NCI-H526 treated with DMSO at 0.1 percent for 48 hours (cell line): ENCODE measurements at regions not wholly inside any gene's neighbourhood (a gene's known extent, or its start where the extent isn't known, plus 50 kb on each side); places are given as distances from the start of the nearest gene placed in this dataset.

Source experiments
- DNase-seq: peaks from one replicate; lab custom pipeline; 2025; lab: John Stamatoyannopoulos, UW

DNA sequence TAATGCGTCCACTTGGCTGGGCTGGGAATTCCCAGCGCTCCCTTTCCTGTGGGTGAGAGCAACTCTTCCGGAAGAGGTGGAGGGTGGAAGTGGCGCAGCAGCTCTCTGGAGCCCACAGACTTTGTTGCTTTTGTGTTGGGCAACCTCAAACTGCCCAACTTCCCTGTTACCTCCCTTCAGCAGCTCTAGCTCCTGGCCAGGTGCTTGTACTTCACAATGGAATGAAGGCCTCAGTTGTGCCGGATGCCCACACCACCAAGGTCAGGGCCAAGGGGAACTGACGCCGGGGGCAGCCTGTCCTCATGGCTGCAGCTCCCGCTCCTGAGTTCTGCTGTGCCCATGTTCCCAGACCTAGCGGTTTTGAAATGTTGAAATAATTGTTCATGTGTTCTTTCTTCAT lies 322.9 kb downstream of the GALR1 start:
- no peak for DNase-seq

DNA sequence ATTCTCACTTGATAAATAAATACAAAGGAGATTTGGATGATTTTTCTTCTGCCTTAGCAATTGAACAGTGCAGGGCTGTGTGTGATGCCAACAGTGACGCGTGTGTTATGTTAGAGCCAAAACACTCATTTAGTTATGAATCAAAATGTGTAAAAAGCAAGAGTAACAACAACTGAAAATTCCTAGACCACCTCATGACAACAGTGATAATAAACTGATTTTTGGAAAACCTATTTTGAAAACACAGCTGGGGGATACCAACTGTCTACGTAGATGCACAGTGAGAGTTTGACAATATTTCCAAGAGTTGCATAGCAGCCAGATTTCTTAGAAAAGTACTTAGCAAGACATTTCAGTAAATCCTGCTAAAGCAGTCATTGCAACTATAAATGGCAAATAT lies 323.9 kb downstream of the GALR1 start:
- DNase-seq, result no peak

DNA sequence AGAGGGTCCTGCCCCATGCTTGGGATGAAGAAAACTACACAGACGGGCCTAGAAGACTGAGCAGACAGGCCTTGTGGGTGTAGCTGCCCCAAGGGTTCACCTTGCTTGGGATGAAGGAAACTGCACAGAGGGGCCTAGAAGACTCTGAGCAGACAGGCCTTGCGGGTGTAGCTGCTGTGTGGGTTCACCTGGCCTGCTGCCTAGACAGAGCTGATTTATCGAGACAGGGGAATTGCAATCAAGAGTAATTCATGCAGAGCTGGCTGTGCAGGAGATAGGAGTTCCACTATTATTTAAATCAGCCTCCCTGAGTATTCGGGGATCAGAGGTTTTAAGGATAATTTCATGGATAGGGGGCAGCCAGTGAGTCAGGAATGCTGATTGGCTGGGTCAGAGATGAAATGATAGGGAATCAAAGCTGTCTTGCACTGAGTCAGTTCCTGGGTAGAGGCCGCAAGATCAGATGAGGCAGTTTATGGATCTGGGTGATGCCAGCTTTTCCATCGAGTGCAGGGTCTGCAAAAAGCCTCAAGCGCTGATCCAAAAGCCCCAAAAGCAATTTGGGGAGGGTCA lies 341.4 kb downstream of the GALR1 start:
- DNase-seq, result no peak

DNA sequence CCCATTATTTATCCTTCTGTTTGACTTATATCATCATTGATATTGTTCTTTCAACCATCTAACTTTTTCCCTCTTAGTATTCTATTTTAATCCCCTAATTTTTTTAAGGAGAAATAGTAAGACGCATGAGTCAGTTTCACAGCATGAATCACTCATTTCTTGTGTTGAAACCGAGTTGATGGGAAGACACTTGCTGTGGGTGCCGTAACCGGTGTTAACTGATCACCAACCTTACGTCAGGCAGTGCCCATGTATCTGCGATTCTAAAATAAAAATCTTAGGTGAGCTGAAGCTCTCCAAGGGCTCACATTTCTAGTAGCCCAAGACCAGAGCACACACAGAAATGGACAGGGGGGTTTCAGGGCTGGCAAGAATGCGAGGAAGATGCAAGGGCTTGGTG lies 348.1 kb downstream of the GALR1 start:
- no peak for DNase-seq

DNA sequence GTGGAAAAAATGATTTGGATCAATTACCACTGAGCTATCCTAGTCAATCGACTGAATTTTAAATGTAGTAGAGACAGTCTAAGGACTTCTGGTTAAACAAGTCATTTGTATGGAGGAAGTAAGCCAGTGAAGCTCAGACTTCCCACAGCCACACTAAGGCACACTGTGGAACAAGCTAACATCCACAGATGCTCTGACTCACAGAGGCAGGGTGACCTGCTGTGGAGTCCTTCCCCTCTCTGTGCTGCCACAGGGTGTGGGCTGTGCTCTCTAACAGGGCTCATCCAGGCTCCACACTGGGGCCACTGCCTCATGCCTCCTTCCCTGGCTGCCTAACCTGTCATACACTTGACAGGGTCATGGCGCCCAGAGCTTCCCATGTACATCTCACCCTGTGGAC lies 351.0 kb downstream of the GALR1 start:
- DNase-seq, result no peak

DNA sequence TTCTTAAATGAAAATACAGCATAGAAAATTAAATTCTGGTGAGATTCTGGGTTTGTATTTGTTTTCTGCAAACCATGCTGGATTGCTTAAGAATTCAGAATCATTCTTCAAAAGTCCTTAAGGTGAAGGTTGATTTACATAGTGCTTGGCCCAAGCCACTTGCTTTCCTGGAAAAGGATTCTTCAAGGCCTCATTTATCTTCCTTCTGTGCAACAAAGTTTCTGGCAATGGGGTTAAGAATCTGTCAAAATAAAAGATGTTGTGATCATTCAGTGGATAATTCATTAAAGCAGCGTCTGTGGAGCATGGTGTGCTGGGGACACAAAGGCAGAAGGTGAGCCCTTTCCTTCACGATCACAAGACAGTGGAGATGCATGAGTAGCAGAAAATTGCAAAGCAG lies 351.9 kb downstream of the GALR1 start:
- no peak for DNase-seq

DNA sequence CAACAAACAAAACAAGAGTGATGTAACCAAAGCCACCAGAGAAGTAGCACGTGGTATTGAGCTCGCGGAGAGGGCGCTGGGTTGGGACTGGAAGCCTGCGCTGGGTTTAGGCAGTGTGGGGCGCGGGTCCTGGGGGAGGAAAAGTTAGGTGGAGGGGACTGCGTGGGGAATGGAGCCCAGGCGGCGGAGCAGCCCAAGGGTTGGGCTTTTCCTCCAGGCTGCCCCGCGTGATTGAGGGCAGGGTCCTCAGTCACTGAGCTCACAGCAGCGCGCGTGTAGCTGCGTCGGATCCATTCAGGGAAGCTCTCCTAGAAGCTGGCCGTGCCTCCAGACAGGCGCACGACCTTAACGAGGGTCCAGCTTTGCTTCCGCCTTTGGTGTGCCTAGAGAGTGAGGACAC lies 357.4 kb downstream of the GALR1 start:
- DNase-seq, result no peak

DNA sequence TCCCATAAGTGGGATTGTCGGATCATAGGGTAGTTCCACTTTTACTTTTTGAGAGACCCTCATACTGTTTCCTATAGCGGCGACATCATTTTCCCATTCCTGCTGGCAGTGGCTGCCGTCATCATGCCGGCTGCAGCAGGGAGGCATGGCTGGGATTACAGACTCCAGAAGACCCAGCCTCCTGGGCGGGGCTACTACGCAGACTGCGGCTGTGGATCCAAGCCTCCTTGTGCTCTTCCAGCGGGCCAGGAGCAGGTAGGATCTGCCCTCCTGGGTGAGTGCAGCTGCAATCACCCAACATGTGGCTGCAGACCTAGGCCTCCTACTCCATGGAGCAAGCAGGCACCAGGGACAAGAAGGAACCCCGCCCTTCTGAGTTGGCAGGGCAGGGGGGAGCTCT lies 359.2 kb downstream of the GALR1 start:
- DNase-seq, result no peak

DNA sequence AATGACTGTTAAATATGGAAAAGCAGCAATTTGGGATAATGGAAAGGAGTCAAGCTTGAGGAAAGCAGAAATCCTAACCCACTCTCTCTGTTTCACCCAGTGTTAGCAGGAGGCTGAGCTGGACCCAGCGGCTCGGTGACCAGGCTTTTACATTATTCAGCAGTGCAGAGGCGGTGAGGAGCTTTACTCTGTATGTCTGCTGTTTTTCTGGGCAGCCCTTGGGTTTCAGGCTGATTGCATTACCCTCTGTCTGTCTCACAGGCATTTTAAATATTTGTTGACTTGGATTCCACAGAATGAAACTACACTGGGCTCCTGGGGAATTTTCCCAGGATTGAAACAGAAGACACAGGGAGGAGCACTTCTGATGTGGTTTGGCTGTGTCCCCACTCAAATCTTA lies 368.0 kb downstream of the GALR1 start:
- no peak for DNase-seq

DNA sequence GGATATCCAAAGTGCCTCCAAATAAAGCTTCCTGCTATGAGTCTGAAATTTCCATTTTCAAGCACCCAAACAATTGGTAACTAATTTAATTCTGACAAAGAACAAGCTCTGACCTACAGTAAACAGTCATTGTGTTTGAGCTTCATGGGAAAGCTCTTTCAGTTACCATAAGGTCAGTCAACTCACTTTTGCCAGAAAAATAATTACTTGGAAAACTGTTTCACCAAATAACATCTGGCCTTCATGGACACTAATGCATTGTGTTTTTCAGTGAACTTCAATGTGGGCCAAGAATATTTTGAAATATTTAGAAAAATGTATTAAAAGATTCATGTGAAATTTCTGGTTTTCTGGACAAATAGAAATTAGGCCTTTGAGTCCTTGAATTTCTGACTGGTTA lies 369.9 kb downstream of the GALR1 start:
- DNase-seq, result no peak

DNA sequence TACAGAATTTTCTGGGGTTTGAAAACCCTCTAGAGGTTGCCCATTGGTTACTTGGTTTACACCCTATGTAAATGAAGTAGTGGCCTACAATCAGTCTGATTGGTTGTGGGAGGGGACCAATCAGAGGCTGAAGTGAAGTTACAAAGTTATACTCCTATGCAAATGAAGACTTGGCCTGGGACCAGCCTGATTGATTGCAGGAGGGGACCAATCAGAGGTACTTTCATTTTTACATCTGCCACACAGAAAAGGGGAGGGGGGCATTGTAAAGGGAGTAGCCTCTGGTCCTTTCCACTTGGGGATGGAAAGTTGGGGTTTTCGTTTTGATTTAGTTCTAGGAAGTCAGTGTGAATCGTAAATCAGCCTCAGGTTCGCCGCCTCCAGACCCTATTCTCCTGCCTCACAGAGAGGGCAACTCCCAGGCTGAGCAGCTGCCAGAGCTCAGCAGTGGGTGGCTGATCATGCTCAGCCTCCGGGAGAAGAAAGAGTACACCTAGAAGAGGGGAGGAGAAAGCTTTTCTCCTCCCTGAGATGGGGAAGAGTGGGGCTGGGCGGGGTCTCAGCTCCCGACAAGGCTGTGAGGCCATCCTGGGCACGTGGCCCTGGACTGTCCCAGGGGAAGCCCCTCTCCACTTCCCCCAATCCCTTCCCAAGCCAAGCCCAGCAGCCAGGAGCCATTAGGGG lies 372.5 kb downstream of the GALR1 start:
- no peak for DNase-seq

DNA sequence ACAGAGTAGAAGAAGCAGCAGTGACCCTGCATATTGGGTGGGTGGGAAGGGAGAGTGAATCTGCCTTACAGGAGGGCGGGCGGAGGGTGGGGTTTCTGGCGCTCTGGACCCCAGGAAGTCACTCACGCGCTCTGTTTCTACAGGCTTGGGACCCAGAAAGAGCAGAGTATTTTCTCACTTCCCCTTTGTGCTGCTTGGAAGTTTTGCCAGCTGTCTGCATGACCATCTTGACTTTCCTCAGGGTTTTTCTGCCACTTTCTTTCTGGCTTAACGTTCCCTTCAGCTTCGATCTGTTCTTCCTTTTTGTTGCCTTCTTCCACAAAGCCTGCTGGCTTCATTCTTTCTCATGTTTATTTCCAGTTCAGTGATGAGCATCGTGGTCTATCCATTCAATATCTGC lies 383.1 kb downstream of the GALR1 start:
- DNase-seq, result no peak

DNA sequence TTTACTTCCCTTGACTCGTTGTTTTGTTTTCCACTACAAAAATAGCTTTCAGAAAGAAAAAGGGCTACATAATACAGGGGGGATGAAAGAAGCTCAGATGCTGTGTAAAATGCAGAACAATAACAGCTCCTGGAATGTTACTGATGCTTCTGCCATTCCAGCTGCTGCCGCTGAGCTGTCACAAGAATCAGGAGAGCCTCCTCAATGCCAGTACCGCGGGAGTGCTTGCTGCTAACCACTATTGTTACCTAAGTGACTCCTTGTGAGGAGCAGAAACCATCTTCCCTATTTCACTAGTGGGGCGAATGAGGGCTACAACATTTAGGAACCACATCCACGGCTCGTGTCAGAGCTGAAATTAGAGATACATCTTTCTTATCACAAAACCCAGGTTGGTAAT lies 384.8 kb downstream of the GALR1 start:
- no peak for DNase-seq

DNA sequence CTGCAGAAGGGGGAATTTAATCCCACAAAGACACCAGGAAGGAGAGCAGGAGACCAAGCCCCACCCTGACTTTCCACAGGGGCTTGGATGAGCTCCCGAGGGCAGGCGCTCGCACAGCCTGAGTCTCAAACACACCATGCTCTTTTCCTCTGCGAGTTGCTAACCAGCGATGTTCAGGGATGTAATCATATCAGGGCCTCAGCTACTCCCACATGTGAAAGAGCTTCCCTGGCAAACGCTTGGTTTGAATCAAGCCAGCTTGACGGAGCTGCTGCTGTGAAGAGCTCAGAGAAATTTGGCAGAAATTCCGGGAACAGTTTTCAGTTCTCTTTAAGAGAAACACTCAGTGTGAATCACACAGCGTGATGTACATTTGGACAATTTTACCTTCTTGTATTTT lies 385.8 kb downstream of the GALR1 start:
- no peak for DNase-seq

DNA sequence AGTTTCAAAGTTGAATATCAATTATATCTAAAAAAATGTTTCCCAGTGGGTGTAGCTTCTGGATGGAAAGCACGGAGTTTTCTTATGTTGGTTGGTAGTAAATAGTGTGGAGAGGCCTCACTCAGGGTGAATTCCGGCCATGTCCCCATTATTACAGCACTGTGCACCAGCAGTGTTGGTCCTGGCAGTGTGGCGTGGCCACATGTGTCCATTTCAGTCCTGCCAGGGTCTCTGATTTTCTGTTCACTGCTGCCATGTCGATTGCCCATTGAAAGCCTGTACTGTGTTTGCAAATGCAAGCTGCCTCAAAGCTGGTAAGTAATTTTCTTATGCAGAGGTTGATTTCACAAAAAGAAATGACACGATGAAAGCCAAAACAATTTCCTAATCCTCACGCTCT lies 386.2 kb downstream of the GALR1 start:
- DNase-seq, result no peak

DNA sequence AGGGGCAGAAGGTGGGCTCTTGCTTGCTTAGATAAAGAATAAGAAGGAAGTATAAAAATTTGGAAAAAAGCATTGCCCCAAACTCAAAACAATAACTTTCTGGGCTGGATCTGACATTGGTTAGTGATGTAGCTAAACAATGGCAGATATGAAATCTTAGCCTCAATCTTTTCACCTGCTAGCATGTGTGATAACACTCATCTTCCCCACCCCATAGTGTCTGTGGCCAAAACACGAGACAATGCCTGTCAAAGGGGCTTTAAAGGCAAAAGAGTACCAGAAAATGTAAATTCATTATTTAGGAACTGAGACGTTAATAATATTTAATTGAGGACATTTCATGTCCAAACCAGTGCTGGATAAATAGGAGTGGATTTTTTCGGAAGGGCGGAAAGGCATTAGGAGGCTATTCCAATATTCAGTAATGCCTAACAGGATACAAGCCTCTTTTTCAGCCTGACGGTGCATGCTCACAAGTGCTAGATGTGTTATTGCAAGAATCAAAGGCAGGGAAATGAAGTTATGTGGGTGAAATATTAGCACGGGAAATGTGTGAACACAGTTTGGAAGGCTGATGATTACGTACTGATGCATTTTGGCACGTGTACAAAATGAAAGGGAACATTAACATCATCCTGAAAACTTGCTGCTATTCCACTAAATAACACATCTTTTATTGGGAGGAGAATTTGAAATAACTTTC lies 395.7 kb downstream of the GALR1 start:
- DNase-seq, result no peak

DNA sequence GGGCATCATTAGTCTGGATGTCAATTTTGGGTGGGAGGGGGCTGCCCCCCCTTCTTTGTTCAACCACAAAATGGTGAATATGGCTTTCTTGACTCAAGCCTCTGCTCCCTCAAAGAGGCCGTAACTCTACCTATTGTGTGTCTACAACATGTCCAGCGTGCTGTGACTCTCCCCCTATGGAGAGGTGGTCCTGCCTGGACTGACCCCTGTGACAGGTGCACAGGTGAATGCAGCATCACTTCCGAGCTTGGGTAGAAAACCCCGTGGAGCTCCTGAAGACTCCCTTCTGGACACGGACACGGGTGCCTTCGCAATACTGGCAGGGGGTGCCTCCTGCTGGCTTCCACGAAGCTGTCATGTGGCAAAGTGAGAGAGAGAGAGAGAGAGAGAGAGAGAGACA lies 397.8 kb downstream of the GALR1 start:
- no peak for DNase-seq

DNA sequence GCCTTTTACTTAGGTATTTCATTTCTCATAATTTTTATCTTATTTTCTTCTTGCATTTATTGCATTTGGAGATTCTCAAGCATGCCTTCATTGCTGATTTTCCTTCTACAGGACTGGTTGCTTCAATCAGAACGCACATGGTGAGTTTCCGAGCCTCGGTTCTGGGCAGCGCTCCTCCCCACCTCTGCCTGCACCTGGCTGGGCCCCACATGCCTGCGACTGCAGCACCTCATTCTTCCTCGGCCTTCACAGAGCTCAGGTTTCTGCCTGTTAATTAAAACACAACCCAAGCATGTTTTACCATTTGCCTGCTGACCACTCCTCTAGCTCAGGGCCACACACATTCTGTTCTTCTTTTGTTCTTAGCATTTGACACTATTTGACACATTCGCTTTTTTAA lies 398.8 kb downstream of the GALR1 start:
- no peak for DNase-seq

DNA sequence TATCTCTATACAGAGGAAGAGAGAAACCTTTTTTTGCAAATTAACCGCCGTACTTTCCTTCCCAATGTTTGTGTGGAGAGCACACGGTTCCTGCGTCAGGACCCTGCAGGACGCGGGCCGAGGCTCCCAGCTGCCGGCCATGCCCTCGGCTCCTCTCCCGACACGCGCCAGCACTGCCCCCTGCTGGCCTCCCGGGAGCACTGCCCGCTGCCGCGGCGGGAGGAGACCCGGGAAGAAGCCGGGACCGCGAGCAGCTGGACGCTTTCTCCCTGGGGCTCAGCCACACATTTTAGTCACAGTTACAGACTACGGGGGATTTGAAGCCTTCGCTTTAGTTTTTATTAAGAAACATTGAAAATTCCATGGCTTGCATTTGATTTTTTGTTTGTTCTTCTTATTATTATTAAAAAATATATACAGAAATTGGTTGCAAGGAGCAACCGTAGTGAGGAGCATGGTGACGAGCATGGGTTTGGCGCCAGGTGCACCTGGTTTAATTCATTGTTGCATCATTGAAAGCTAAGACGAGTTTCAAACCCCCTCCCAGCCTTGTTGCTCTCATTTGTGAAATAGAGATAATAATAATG lies 401.2 kb downstream of the GALR1 start:
- peak; percentile 33 for DNase-seq

DNA sequence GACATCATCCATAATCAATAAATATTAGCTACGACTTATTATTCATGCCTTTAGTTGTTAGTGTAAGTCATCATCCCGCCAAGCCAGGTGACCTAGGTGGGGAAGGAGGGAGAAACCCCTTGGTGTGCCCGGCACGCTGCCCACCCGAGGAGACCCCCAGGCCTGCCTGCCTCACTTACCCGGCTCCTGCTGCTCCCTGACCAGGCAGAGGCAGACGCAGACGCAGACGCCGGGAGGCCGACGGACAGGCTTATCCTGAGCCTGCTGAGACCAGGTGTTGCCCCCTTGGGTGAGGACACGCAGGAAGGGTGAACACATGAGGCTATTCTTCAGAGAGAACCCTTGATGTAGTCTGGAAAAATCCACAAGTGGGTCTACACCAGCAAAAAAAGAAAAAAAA lies 401.8 kb downstream of the GALR1 start:
- DNase-seq, result no peak

DNA sequence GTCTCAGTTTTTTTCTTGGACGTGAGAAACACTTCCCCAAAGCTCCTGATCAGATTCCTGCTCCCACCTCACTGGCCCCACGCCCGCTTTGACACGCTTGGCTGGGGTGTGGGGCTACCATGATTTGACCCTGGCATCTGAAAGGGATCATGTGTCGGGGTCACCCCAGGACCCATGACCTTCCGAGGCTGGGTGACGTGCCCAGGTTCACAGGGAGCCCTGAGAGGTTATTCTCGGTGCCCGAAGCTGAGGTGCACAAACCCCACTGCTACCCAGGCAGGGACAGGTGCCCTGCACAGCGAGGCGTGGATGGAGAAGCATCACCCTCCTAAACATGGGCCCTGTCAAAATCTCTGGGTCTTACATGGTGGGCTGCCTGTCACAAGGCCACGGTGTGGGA lies 404.1 kb downstream of the GALR1 start:
- DNase-seq, result no peak

DNA sequence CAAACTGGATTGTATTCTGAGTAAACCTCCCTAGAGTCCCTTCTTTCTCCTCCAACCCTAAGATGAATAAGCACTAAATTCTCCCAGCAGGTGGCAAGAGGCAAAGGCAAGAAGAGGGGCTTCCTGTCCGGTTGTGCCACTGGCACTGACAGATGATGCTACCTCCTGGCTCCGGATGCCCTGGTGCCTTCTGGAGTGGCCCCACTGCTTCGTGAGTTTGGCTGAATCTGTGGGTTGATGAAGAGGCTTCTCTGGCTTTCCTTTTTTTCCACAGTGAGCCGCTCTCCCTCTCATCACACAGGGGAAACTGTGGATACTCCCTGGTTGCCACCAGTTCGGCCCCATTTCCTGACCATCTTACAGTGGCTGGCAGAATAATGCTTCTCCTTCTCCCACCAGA lies 404.7 kb downstream of the GALR1 start:
- DNase-seq, result no peak

DNA sequence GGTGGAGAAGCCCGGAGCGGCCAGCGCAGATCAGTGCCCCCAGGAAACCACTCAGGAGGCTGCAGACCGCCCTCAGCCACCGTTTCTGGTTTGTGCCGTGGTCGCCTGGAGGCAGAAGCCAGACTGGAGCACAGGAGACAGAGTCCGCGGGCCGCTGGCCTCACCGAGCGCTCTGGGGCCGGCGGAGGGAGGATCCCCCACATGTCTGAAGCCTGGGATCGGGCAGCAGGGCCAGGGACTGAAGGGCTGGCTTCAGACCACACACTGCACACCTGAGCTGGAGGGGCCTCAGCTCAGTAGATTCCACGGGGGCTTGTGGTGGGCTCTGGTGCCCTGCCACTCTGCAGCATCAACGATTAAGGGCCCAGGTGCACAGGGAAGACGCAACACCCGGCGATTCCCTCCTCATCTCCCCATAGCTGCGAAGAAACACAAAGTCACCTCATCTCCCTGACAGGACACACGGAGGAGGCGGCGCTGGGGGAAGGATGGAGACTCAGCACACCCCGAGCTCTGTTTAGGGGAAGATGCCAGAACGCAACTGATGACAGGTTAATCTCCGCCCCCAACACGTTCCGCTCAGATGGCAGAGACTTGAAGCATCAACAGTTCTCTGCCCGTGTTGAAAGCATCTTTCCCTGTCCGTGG lies 408.1 kb downstream of the GALR1 start:
- DNase-seq, result no peak
